Left renal pelvis (tissue), 4 donors: ENCODE measurements at regions not wholly inside any gene's neighbourhood (a gene's known extent, or its start where the extent isn't known, plus 50 kb on each side); places are given as distances from the start of the nearest gene placed in this dataset.

Experiments used
- DNase-seq, 4 donors: peaks; one replicate each; pipeline ENCODE4 v3.0.0-alpha.2; 2013; ENCODE audit warnings: low read depth in 4 of 4, low spot score in 3 of 4

DNA sequence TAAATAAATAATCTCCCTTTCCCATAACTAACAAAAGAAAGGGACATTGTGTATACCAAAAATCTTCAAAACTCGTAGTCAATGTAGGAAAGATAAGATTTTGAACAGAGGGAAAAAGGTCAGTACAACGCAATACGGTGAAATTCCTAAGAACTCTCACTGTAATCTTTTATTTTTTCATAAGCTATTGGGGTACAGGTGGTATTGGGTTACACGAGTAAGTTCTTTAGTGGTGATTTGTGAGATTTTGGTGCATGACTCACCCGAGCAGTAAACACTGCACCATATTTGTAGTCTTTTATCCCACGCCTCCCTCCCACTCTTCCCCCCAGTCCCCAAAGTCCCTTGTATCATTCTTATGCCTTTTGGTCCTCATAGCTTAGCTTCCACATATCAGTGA is 718.0 kb downstream of the TBL1XR1 start:
- no peak for DNase-seq

DNA sequence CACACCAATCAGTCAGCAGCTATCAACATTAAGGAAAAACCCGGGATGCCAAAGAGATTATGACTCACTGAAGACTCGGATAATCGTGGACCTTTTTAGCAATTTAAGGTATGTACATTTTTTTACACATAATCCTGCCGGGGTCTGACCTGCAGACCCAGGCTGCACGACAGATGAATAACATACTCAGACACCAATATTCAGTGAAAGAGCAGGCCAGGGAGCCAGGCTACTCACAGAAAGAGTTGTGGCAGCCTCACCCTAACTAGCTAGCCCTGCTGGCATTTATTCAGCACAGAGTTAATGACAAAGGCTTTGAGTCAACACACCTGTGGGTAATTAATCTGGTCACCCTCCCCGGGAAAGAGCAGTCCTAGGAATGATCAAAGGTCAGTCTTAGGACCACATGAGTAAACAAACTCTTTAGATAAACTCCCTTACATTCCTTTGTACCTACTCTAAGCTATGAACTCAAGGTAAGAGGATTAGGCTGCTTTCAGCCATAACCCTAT is 727.5 kb downstream of the TBL1XR1 start:
- no peak for DNase-seq

DNA sequence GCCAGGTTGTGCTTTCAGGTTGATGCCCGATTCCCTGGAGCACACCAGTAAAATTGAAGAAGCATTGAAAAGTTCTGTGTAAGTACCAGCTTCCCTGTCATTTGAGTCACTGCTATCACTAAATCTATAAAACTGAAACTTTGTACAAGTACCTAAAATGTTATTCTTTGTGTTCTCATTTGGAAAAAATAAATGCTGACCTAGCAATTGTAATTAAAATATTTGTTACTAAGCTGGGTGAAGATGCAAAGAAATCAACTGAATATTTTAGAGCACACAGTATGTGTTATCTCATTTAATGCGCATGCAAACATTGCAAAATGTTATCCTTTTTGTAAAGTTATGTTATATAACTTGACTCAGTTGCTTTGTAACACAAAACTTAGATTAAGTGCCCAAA is 733.7 kb downstream of the TBL1XR1 start:
- no peak for DNase-seq

DNA sequence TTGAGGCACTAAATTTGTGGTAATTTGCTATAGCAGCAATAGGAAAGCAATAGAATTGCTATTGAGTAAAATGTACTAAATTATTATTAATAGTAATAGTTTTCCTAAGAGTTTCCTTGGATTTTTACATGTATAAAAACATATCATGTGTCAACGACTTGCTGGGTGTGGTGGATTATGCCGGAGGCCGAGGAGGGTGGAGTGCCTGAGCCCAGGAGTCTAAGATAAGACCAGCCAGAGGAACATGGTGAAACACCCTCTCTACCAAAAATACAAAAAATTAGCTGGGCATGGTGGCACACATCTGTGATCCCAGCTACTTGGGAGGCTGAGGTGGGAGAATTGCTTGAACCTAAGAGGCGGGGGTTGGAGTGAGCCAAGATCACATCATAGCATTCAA is 749.9 kb downstream of the TBL1XR1 start:
- DNase-seq = no peak

DNA sequence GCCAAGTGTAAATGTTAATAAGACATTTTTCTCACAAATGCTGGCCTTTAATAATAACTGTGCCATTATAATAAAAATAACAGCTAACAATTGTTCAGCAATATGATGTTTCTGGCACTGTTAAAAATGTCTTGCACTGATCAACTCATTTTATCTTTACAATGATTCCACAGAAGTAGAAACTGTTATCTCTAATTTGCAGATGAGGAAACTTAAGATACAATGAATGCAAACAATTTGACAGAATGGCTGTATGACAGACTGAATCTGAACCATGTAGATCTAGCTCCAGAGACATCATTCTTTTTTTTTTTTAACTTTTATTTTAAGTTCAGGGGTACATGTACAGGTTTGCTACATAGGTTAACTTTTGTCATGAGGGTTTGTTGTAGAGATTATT is 755.0 kb downstream of the TBL1XR1 start:
- DNase-seq = no peak

DNA sequence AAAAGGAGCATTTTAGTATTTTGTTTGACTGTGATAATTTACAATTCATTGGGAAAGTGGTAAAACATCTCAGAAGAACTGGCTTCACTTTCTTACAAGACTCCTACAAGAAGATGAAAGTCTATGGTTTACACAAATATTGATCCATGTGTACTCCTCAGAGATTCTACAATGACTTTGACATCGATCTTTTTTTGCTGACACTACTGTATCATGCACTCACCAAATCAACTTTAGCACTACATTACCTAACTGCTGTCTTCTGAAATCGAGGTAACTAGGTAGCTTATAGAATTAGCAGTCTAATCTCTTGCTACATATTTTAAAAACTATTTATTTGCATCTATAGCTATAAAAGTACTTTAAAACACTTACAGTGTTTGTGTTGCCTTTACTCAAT is 757.6 kb downstream of the TBL1XR1 start:
- no peak for DNase-seq

DNA sequence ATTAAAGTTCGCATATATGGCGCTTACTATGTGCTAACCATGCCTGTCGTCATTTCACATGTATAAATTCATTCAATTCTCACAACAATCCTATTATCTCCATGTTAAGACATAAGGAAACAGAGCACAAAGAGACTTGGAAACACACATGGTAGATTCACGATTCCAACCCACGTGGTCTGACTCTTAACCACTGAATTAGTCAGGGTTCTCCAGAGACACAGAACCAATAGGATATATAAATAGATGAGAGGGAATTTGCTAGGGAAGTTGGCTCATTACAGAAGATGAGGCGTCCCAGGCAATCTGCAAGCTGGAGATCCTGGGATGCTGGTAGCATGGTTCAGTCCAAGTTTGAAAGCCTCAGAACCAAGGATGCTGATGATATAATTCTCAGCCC is 765.3 kb downstream of the TBL1XR1 start:
- no peak for DNase-seq

DNA sequence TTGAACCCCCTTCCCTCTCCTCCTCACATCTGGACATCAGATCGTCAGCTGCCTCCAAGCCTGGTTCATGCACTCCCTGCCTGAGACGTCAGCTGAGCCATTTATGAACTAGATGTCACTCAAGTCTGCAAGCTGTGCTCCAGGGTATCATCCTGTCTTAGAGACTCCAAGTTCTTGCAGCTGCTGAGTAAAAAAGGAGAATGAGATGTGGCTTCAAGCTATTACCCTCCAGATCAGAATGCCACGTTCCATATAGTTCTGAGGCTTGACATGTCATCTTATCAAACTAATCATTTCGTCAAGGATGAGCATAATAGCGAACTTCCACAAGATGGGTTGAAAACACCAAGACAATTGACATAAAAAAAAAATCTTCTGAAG is 766.3 kb downstream of the TBL1XR1 start:
- DNase-seq = no peak

DNA sequence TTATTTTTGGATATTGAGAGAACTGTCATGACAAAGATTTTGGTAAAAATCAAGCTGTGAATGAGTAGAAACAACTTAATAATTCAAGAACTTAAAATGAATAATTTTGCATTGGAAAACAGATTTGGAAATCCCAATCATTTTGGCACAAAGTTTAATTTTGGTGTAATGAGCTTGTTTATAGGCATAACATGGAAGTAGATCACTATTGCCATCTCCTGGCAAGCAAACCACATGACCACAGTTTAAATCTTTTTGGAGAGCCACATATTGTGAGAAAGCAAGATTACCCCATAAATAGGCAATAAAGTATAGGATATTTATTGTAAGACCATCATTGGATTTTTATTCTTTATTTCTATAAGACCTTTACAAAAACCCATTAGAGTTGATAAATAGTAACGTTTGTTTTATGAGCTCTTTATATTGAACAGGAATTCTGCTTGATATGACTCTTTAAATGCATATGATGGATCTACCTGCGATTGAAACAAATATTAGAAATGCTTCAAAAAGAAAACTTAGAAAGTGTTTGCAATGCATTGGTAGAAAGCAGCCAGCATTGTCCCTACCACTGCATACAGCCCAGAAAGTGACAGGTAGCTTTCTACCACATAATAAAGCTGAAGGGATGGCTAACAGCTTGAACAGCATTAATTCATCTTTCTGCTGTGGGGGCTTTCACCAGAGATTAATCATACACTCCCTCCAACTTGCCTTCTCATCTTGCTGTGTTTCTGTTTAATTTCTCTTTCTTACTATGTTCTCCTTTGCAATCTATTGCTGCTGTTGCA is 766.8 kb downstream of the TBL1XR1 start:
- DNase-seq = peak in 3 of 4 donors; percentile 6 to 14 (median 14)

DNA sequence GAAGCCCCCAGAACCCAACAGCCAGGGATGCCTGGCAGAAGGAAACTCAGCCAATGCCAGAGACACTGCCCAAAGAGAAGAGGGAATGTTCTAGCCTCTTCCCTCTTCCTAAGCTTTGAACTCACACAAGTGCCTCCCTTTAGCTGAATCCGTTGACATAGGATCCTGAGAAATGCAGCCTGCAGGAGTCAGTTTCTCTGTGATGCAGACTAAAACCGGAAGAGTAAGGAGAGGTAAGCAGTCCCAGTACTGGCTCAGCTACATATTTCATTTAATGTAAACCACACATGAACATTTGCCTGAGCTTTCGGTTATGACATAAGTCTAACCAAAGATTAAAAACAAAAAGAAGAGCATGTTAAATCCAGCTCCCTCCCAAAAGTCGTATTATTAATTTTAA is 768.7 kb downstream of the TBL1XR1 start:
- DNase-seq = no peak

DNA sequence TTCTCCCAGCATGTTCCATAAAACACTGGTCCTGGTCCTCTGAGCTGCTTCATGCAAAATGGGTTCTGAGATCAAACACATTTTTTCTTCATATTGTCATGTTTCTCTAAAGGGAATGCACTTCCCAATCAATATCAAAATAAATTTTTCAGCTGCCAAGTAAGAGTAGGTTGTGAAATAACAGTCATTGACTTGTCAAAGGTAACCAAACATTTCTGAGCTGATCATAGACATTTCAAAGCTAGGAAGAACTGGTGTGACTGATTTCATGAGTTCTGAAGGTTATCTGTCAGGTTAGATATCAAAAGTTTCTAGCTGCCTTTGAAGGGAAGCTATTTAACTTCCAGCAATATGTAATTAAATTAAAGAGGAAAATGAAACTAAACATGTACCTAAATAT is 770.9 kb downstream of the TBL1XR1 start:
- DNase-seq = no peak

DNA sequence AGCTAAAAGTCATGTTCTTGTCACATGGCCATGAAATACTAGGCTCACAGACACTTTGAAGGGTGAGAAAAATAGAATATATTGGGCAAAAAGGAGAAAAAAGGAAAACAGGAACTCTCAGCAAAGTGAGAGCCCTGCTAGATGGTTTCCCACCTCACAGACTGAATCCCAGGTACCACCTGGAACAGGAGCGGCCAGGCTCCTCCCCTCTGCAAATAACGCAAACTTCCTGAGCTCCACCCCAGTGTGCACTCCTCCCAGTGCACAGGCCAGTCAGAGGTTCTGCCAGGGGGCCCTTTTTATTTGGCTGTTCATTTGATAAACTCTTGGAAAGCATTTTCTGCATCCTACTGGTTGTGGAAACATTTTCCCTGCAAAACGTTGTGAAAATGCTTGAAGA is 780.4 kb downstream of the TBL1XR1 start:
- no peak for DNase-seq

DNA sequence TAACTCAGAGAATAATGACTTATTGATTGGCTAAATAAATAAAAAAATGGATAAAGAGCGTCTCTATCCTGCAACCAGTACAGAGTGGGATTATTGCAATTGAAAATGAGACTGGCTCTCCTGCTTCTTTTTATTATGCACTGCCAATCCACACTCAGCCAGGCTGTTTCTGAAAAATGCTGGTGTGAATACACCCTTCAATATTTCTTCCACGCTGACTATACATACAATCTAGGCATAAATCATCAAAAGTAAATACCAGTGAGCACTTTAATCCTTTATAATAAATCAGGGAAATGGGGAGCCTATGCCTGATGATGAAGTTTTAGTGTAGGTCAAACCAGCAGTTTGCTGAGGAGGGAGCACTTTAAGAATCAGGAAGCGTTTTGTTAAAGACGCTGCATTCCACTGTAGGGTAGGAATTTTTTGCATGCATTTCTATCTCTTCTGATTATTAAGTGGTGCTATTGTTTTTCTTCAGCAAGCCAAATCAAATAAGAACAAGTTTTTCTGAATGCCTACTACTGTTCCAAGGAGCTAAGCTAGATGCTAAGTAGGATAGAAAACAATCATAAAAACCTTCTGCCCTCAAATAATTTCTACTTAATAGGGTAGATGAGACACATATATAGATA is 781.5 kb downstream of the TBL1XR1 start:
- DNase-seq = no peak

DNA sequence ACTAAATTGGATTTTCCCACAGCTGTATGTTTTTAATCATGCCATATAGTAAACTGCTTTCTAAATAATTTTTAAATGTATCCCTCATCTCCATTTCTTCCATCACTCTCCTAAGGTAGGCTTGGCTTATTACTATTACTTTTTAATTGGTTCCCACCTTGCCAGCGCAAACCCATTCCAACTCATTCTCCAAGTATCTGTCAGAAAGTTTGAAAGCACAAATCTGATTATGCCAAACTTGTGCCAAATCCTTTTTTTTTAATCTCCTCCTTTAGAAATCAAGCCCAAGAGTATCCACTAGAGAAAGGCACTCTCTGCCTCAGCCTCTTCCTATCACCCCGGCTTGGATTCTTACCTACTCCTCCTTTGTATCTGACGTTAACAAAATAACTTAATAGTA is 784.5 kb downstream of the TBL1XR1 start:
- DNase-seq = no peak

DNA sequence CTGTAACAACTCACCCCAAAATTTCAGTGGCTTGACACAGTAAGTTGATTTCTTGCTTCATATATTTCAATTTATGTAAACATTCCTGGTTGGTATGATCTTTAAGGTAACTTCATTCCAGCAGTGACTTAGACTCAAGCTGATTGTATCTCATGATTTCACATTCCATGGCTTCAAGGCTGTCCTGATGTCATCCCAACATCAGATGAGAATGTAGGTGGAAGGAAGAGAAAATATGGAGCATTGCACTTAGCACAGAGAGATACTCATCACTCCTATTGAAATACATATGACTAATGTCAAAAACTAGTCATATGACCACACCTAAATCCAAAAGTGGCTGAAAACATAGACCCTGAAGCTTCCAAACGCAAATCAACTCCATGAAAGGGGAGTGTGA is 793.8 kb downstream of the TBL1XR1 start:
- no peak for DNase-seq

DNA sequence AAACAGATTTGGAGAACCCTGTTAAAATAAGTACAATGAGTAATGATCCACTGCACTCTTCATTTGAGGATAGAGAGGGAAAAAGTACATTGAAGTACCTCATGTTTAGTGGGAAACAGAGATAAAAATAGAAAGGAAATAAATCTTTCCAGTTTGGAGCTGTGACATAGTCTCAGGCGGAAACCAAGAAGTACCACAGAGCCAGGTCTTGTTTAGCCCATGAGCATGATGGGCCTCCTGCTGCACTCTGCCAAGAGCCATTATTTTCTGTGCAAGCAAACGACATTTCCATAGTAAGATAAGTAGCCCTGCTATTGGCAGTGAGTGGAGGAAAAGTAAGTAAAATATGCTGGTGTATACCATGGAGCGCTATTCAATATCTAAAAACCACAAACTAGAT is 796.1 kb downstream of the TBL1XR1 start:
- no peak for DNase-seq

DNA sequence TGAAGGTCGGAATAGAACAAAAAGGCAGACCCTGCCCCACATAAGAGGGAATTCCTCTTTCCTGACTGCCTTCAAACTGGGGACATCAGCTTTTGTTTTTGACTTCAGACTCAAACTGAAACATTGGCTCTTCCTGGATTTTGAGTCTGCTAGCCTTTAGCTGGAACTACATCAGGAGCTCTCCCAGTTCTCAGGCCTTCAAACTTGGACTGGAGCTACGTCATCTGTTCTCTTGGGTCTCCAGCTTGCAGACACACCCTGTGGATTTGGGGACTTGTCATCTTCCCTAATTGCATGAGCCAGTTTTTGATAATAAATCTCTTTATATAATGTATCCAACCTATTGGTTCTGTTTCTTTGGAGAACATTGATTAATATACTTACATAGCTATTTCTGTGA is 798.1 kb downstream of the TBL1XR1 start:
- no peak for DNase-seq

DNA sequence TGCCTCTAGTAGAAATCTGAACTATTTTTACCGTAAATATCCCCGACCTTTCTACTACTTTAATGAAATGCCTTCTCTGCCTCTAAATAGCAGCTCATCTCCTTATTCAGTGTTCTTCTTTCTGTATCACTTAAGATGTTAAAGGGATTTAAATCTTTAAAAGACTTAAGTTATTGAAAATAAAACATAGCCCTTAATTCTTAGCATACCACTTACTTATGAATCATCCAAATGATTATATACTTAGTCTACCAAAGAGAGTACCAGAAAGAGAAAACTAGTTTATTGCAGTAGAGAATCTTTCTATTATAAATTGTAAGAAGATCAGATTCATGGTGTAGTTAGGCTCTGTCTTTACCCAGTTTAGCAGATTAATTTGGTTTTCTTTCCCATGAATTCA is 802.0 kb downstream of the TBL1XR1 start:
- no peak for DNase-seq

DNA sequence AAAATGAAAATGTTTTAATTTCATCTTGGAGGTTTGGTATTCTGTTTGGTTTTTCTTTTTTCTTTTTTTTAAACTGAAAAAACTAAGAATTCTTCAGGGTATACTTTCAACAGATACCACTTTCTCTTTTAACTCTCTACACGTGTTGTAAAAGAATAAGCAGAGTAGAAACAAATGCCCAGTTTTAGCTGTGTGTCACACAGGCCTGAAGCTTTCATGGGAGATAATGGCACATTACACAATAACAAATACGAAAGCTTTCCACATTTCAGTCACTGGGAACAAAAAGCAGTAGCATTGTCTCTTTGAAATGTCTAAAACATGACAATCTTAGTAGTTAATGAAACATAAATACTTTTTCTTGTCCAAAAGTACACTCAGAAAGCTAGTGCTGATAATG is 818.5 kb downstream of the TBL1XR1 start:
- no peak for DNase-seq

DNA sequence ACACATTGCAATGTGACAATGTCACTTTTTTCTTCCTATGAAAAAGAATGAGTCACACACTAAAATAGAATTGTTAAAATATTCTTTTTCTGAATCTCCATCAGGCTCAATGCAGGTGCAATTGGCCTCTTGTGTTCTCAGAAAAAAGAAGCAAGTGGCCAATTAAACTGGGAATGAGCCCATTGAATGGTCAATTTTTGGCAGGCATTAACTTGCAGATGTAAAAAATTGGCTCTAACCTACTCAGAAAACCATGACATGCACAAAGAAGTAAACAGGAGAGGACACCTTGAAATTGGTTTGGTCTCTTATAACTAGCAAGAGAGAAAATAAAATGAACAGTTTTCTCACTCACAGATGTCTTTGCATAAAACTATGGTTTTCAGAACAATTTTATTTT is 820.8 kb downstream of the TBL1XR1 start:
- no peak for DNase-seq

DNA sequence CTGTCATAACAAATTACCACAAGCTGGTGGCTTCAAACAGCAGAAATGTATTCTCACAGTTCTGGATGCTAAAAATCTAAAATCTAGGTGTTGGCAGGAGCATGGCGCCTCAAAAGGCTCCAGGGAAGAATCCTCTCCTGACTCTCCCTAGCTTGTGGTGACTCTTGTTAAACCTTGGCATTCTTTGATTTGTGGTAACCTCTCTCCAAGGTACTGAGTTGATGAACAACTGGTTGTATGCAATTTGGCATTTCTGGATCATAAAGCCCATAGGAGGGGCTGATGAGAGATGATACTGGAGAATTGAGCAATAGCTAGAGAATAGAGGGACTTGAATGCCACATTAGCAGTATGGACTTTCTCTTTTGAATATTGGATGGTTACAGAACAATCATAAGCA is 821.8 kb downstream of the TBL1XR1 start:
- no peak for DNase-seq

DNA sequence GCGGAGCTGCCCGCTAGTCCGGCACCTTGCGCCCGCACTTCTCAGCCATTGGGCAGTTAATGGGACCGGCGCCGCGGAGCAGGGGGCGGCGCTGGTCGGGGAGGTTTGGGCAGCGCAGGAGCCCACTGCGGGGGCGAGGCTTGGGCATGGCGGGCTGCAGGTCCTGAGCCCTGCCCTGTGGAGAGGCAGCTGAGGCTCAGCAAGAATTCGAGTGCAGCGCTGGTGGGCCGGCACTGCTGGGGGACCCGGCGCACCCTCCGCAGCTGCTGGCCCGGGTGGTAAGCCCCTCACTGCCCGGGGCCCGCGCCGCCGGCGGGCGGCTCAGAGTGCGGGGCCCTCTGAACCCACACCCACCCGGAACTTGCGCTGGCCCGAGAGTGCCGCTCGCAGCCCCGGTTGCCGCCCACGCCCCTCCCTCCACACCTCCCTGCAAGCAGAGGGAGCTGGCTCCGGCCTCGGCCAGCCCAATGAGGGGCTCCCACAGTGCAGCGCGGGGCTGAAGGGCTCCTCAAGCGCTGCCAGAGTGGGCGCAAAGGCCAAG is 835.0 kb downstream of the TBL1XR1 start:
- DNase-seq = no peak
